GM12864 (cell line): ENCODE measurements at regions not wholly inside any gene's neighbourhood (a gene's known extent, or its start where the extent isn't known, plus 50 kb on each side); places are given as distances from the start of the nearest gene placed in this dataset.

Source experiments
- DNase-seq: peaks from one replicate; pipeline ENCODE4 v3.0.0-alpha.2; 2011; ENCODE audit warnings: low read depth
- H3K4me3 ChIP-seq: 2 replicates; pipeline ENCODE4 v1.5.1; 2011; ENCODE audit warnings: mild to moderate bottlenecking, low read depth, low read length, control low read depth
- CTCF ChIP-seq: IDR thresholded peaks from 2 replicates; pipeline ENCODE4 v1.5.1; 2011; ENCODE audit warnings: low read depth, mild to moderate bottlenecking, moderate library complexity, low read length, control low read depth, inconsistent platforms; ENCODE audit errors: missing control alignments

GRCh38 chr2:106572541-106573450 lies 85.6 kb downstream of the CD8B2 start:
- H3K4me3 ChIP-seq: no peak overlapping the region
- DNase-seq: no peak
- TF ChIP-seq CTCF: peak; percentile 68

- H3K4me3 ChIP-seq: no peak overlapping the region
- TF ChIP-seq CTCF: no peak
- no peak for DNase-seq
Measured at GRCh38 chr2:106573773-106574172, 86.6 kb downstream of the CD8B2 start.

GRCh38 chr2:106575955-106576354 lies 88.8 kb downstream of the CD8B2 start:
- TF ChIP-seq CTCF: no peak
- no peak for DNase-seq
- no peak overlapping the region for H3K4me3 ChIP-seq

GRCh38 chr2:106577255-106577651 lies 90.1 kb downstream of the CD8B2 start:
- no peak for DNase-seq
- H3K4me3 ChIP-seq: no peak overlapping the region
- no peak for TF ChIP-seq CTCF

- no peak for TF ChIP-seq CTCF
- DNase-seq: no peak
- no peak overlapping the region for H3K4me3 ChIP-seq
Measured at GRCh38 chr2:106579750-106580197, 92.6 kb downstream of the CD8B2 start.

- no peak for TF ChIP-seq CTCF
- H3K4me3 ChIP-seq: no peak overlapping the region
Measured at GRCh38 chr2:106580241-106580640, 93.1 kb downstream of the CD8B2 start.

GRCh38 chr2:106581328-106581727 lies 94.2 kb downstream of the CD8B2 start:
- no peak for DNase-seq
- H3K4me3 ChIP-seq: no peak overlapping the region
- no peak for TF ChIP-seq CTCF

More at GRCh38 chr2:106580241-106580640, 93.1 kb downstream of the CD8B2 start:
- DNase-seq: no peak
